H1 (cell line): ENCODE measurements at regions not wholly inside any gene's neighbourhood (a gene's known extent, or its start where the extent isn't known, plus 50 kb on each side); places are given as distances from the start of the nearest gene placed in this dataset.

ENCODE experiments used
- CTCF ChIA-PET: fragments of 300-600 bp; sonication (Branson Sonifier 250); formaldehyde crosslinking; loops from one replicate; lab custom pipeline; 2021; ENCODE audit not compliant: partially characterized antibody; lab: Charles Lee
- POLR2A ChIA-PET: fragments of 300-600 bp; sonication (Branson Sonifier 250); formaldehyde crosslinking; loops from one replicate; lab custom pipeline; 2021; ENCODE audit warnings: inconsistent platforms; ENCODE audit not compliant: partially characterized antibody; lab: Charles Lee
- DNase-seq, 2 experiments: peaks; one replicate each; pipeline versions ENCODE4 v3.0.0 to v3.0.0-alpha.2; 2010 to 2022; ENCODE audit warnings: low spot score in 2 of 2, low read depth in 1 of 2, mixed read lengths in 1 of 2
- FAIRE-seq: peaks from 2 replicates; lab custom pipeline; 2011; peaks lifted over from hg19 to GRCh38; lab: Jason Lieb, UNC
- H2AFZ ChIP-seq: 2 replicates; pipeline ENCODE4 v1.8.1; 2012; ENCODE audit warnings: low read length, inconsistent platforms
- H2AK5ac ChIP-seq: 2 replicates; pipeline ENCODE4 v1.6.1; 2013; ENCODE audit warnings: low read depth, low read length
- H2BK120ac ChIP-seq: replicated peaks from 2 replicates; pipeline ENCODE3; 2013; ENCODE audit warnings: low read depth, low read length, inconsistent platforms
- H2BK12ac ChIP-seq: 2 replicates; pipeline ENCODE4 v1.6.1; 2013; ENCODE audit warnings: low read depth, low read length
- H2BK15ac ChIP-seq: 2 replicates; pipeline ENCODE4 v1.6.1; 2013; ENCODE audit warnings: low read length
- H2BK20ac ChIP-seq: 2 replicates; pipeline ENCODE4 v1.6.1; 2013; ENCODE audit warnings: low read length
- H2BK5ac ChIP-seq: 2 replicates; pipeline ENCODE4 v1.6.1; 2013; ENCODE audit warnings: low read depth, low read length
- H3K14ac ChIP-seq: 2 replicates; pipeline ENCODE4 v1.6.1; 2013; ENCODE audit warnings: inconsistent platforms; ENCODE audit not compliant: insufficient read length
- H3K18ac ChIP-seq: 2 replicates; pipeline ENCODE4 v1.6.1; 2013; ENCODE audit warnings: low read length; ENCODE audit errors: extremely low read depth
- H3K23ac ChIP-seq: 2 replicates; pipeline ENCODE4 v1.6.1; 2013; ENCODE audit warnings: inconsistent platforms; ENCODE audit not compliant: insufficient read length
- H3K23me2 ChIP-seq: 2 replicates; pipeline ENCODE4 v1.6.1; 2013; ENCODE audit warnings: low read depth, low read length
- H3K27ac ChIP-seq: 2 replicates; pipeline ENCODE4 v1.6.1; 2011; ENCODE audit warnings: low read depth, low read length, inconsistent platforms
- H3K27me3 ChIP-seq, 4 experiments: replicated peaks in 1 of 4; 1 replicate in 1 of 4; 2 replicates in 3 of 4; pipeline versions ENCODE4 v1.6.1 to v1.8.1; 2011 to 2013; ENCODE audit warnings: low read length in 3 of 4, mild to moderate bottlenecking in 3 of 4, inconsistent platforms in 2 of 4, mixed read lengths in 2 of 4, moderate library complexity in 1 of 4; ENCODE audit not compliant: control insufficient read depth in 3 of 4, insufficient read depth in 3 of 4; ENCODE audit errors: extremely low read depth in 1 of 4
- H3K36me3 ChIP-seq, 4 experiments: 2 replicates each; pipeline versions ENCODE4 v1.6.1 to v1.8.1; 2011 to 2013; ENCODE audit warnings: mild to moderate bottlenecking in 4 of 4, low read length in 3 of 4, moderate library complexity in 2 of 4, control low read depth in 1 of 4, inconsistent platforms in 1 of 4; ENCODE audit not compliant: insufficient read depth in 4 of 4, control insufficient read depth in 2 of 4
- H3K4ac ChIP-seq: replicated peaks from 2 replicates; pipeline ENCODE3; 2013; ENCODE audit warnings: low read length, low read depth, mixed read lengths, inconsistent platforms; ENCODE audit not compliant: insufficient read length
- H3K4me1 ChIP-seq, 4 experiments: replicated peaks in 1 of 4; 1 replicate in 1 of 4; 2 replicates in 3 of 4; pipeline versions ENCODE4 v1.6.1 to v1.8.1; 2011 to 2013; ENCODE audit warnings: low read length in 3 of 4, inconsistent platforms in 2 of 4, mixed read lengths in 1 of 4; ENCODE audit not compliant: insufficient read depth in 4 of 4, control insufficient read depth in 3 of 4
- H3K4me2 ChIP-seq, 2 experiments: 2 replicates each; pipeline versions ENCODE4 v1.6.1 to v1.8.1; 2011 to 2013; ENCODE audit warnings: low read depth in 2 of 2, low read length in 2 of 2, control low read depth in 1 of 2, inconsistent platforms in 1 of 2, mild to moderate bottlenecking in 1 of 2; ENCODE audit not compliant: insufficient read depth in 1 of 2
- H3K4me3 ChIP-seq, 4 experiments: fragments of 200-600, 300-600 bp in 1 of 4; sonication (generic), shearing (Covaris generic), sonication (Bioruptor Twin) in 1 of 4; 2 replicates each; pipeline versions ENCODE4 v1.5.1 to v1.8.1; 2011 to 2016; ENCODE audit warnings: low read length in 4 of 4, low read depth in 3 of 4, control low read depth in 2 of 4, inconsistent platforms in 2 of 4, mild to moderate bottlenecking in 2 of 4, mixed read lengths in 1 of 4, moderate library complexity in 1 of 4; ENCODE audit not compliant: insufficient read depth in 2 of 4; ENCODE audit errors: extremely low read depth in 1 of 4
- H3K56ac ChIP-seq: replicated peaks from 2 replicates; pipeline ENCODE3; 2013; ENCODE audit warnings: low read depth, mild to moderate bottlenecking, mixed read lengths, low read length, inconsistent platforms; ENCODE audit not compliant: insufficient read length
- H3K79me1 ChIP-seq: 2 replicates; pipeline ENCODE4 v1.6.1; 2013; ENCODE audit warnings: low read depth, low read length, control low read depth
- H3K79me2 ChIP-seq, 2 experiments: 2 replicates each; pipeline versions ENCODE4 v1.6.1 to v1.8.1; 2012 to 2013; ENCODE audit warnings: low read length in 2 of 2, mild to moderate bottlenecking in 2 of 2, inconsistent platforms in 1 of 2; ENCODE audit not compliant: insufficient read depth in 2 of 2, control insufficient read depth in 1 of 2
- H3K9ac ChIP-seq, 4 experiments: replicated peaks in 1 of 4; 1 replicate in 1 of 4; 2 replicates in 3 of 4; pipeline versions ENCODE4 v1.6.1 to v1.8.1; 2011 to 2013; ENCODE audit warnings: low read depth in 3 of 4, low read length in 3 of 4, control low read depth in 2 of 4, mild to moderate bottlenecking in 2 of 4, moderate library complexity in 2 of 4, inconsistent platforms in 1 of 4; ENCODE audit errors: extremely low read depth in 1 of 4
- H3K9me3 ChIP-seq, 2 experiments: 2 replicates each; pipeline versions ENCODE4 v1.6.1 to v1.8.1; 2012 to 2013; ENCODE audit warnings: mild to moderate bottlenecking in 2 of 2, moderate library complexity in 2 of 2, control low read depth in 1 of 2, inconsistent platforms in 1 of 2, low read depth in 1 of 2, low read length in 1 of 2, mixed read lengths in 1 of 2; ENCODE audit not compliant: insufficient read depth in 2 of 2
- H4K20me1 ChIP-seq, 2 experiments: replicated peaks in 1 of 2; 2 replicates each; pipeline versions ENCODE3 to v1.8.1; 2011 to 2013; ENCODE audit warnings: inconsistent platforms in 2 of 2, low read length in 2 of 2, mild to moderate bottlenecking in 1 of 2; ENCODE audit not compliant: insufficient read depth in 2 of 2, control insufficient read depth in 1 of 2
- H4K5ac ChIP-seq: 2 replicates; pipeline ENCODE4 v1.6.1; 2013; ENCODE audit warnings: low read length, low read depth, mixed read lengths, inconsistent platforms; ENCODE audit not compliant: insufficient read length
- H4K8ac ChIP-seq: 2 replicates; pipeline ENCODE4 v1.8.0; 2013; ENCODE audit warnings: mild to moderate bottlenecking, moderate library complexity, low read length, inconsistent platforms; ENCODE audit not compliant: insufficient read depth; ENCODE audit errors: extremely low read depth
- H4K91ac ChIP-seq: replicated peaks from 2 replicates; pipeline ENCODE3; 2013; ENCODE audit warnings: low read length, mixed read lengths, inconsistent platforms; ENCODE audit not compliant: insufficient read length
- CBX8 ChIP-seq: fragments of 300-800, 300-1000 bp; sonication (generic); IDR thresholded peaks from 2 replicates; pipeline ENCODE4 v1.7.1; 2016; ENCODE audit warnings: low read depth, low read length, borderline replicate concordance
- CEBPB ChIP-seq: IDR thresholded peaks from 2 replicates; pipeline ENCODE4 v1.6.1; 2012; ENCODE audit warnings: low read depth, low read length
- CREB1 ChIP-seq: IDR thresholded peaks from 2 replicates; pipeline ENCODE4 v1.6.1; 2012; ENCODE audit warnings: inconsistent platforms
- EP300 ChIP-seq, 2 experiments: IDR thresholded peaks; 1 replicate in 1 of 2; 2 replicates in 1 of 2; pipeline ENCODE4 v1.6.1; 2011 to 2012; ENCODE audit warnings: low read depth in 2 of 2, low read length in 2 of 2, mild to moderate bottlenecking in 2 of 2, borderline replicate concordance in 1 of 2, inconsistent platforms in 1 of 2, moderate library complexity in 1 of 2
- GTF2F1 ChIP-seq: IDR thresholded peaks from 2 replicates; pipeline ENCODE4 v1.6.1; 2012; ENCODE audit warnings: low read depth, low read length, improper control_type of control experiment, borderline replicate concordance
- JUN ChIP-seq: IDR thresholded peaks from 2 replicates; pipeline ENCODE4 v1.6.1; 2011; ENCODE audit warnings: low read depth, mild to moderate bottlenecking, improper control_type of control experiment, low read length
- KDM1A ChIP-seq: fragments of 200-600, 300-600 bp; sonication (generic); IDR thresholded peaks from 2 replicates; pipeline ENCODE4 v1.7.1; 2016; ENCODE audit warnings: mild to moderate bottlenecking, low read length, borderline replicate concordance
- POLR2A ChIP-seq, 2 experiments: IDR thresholded peaks; 1 replicate in 1 of 2; 2 replicates in 1 of 2; pipeline ENCODE4 v1.6.1; 2011; ENCODE audit warnings: low read depth in 2 of 2, low read length in 2 of 2, mild to moderate bottlenecking in 2 of 2; ENCODE audit errors: control extremely low read depth in 1 of 2
- POU5F1 ChIP-seq: IDR thresholded peaks from 2 replicates; pipeline ENCODE4 v1.6.1; 2011; ENCODE audit warnings: low read depth, mild to moderate bottlenecking, low read length, moderate library complexity
- SP2 ChIP-seq: IDR thresholded peaks from 2 replicates; pipeline ENCODE4 v1.6.1; 2012; ENCODE audit warnings: mild to moderate bottlenecking, low read length, inconsistent platforms
- USF2 ChIP-seq: IDR thresholded peaks from 2 replicates; pipeline ENCODE4 v1.6.1; 2011; ENCODE audit warnings: low read length, improper control_type of control experiment
- WGBS, 2 experiments: shearing (Covaris generic) in 1 of 2; methylation state at CpG; one replicate each; pipeline versions ENCODE4 v1.1.6 to v1.1.7; 2013 to 2015; ENCODE audit warnings: low lambda C conversion rate in 2 of 2, mixed read lengths in 2 of 2, inconsistent platforms in 1 of 2, low coverage in 1 of 2, missing lambda C conversion rate in 1 of 2; ENCODE audit not compliant: insufficient replicate concordance in 2 of 2, insufficient coverage in 1 of 2, insufficient read length in 1 of 2; ENCODE audit errors: extremely low coverage in 1 of 2, missing lambda C conversion rate in 1 of 2; 5-methylcytosine and 5-hydroxymethylcytosine counted together
- TF ChIP-seq, protein P1 (sequence below): IDR thresholded peaks from 2 replicates; pipeline ENCODE4 v1.6.1; 2011; ENCODE audit warnings: low read depth, mild to moderate bottlenecking, low read length; ENCODE audit not compliant: insufficient read depth

DNA sequence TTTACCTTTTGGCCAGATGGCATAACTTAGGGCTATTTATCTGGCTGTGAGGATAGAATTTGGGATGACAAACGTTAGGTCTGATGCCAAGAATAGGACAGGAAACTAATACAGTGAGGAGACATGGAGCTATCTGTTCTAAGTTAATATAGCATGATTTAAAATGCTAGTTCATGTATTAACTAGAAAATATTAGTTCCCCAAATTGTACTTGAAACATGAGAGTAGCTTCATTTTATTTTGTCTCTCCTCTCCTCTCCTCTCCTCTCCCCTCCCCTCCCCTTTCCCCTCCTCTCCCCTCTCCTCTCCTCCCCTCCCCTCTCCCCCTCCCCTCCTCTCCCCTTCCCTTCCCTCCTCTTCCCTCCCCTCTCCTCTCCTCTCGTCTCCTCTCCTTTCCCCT, 101.1 kb upstream of the MYO16 start:
- no peak overlapping the region for H3K18ac ChIP-seq
- DNase-seq = no peak
- H3K4me3 ChIP-seq = no peak overlapping the region
- CTCF ChIA-PET = interaction anchor here (1.4 kb wide), 1 partner anchor 20 kb away, joined by 4 read pairs; no protein-coding TSS in a partner anchor
- no peak overlapping the region for H4K5ac ChIP-seq
- no peak overlapping the region for H3K4ac ChIP-seq
- no peak overlapping the region for H2AFZ ChIP-seq
- H2BK120ac ChIP-seq = no peak overlapping the region
- H2AK5ac ChIP-seq = no peak overlapping the region
- no peak overlapping the region for H2BK20ac ChIP-seq
- H3K4me1 ChIP-seq = no peaks in the 10 kb centered on the region
- no peak overlapping the region for H3K14ac ChIP-seq
- no peaks in the 10 kb centered on the region for H3K79me2 ChIP-seq
- H3K27ac ChIP-seq = no peak overlapping the region
- no peak overlapping the region for H2BK15ac ChIP-seq
- H3K9ac ChIP-seq = no peak overlapping the region
- no peak overlapping the region for H3K56ac ChIP-seq
- H3K79me1 ChIP-seq = no peaks in the 10 kb centered on the region
- no peaks in the 10 kb centered on the region for H3K36me3 ChIP-seq
- H2BK5ac ChIP-seq = no peak overlapping the region
- no peak overlapping the region for H4K8ac ChIP-seq
- H3K9me3 ChIP-seq = no peaks in the 10 kb centered on the region
- no peaks in the 10 kb centered on the region for H4K20me1 ChIP-seq
- no peak overlapping the region for H2BK12ac ChIP-seq
- no peak overlapping the region for H3K23ac ChIP-seq
- H3K27me3 ChIP-seq = no peaks in the 10 kb centered on the region
- TF ChIP-seq KDM1A (no peak), JUN (no peak), POLR2A (IDR thresholded peaks at IDR 0.05; ENCODE audit: control extremely low read depth in 1 of 2, low read depth in 2 of 2, low read length in 2 of 2) (no peak), USF2 (no peak), CEBPB (no peak), CBX8 (no peak), SP2 (no peak), EP300 (IDR thresholded peaks at IDR 0.05; ENCODE audit: borderline replicate concordance in 1 of 2, low read depth in 2 of 2, low read length in 2 of 2) (no peak), GTF2F1 (no peak), CREB1 (no peak), POU5F1 (no peak)
- TF ChIP-seq, protein P1, sequence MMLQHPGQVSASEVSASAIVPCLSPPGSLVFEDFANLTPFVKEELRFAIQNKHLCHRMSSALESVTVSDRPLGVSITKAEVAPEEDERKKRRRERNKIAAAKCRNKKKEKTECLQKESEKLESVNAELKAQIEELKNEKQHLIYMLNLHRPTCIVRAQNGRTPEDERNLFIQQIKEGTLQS = no peak
- 52 to 90% methylated on average over 1 to 2 of the region's 2 CpGs for WGBS, 2 experiments
- H3K4me2 ChIP-seq = no peak overlapping the region
- H4K91ac ChIP-seq = no peak overlapping the region
- FAIRE-seq = no peak
- 0 out of 2 replicates have a peak, but pooled peaks cover 2% of the 10 kb centered on the region for H3K23me2 ChIP-seq
- POLR2A ChIA-PET = interaction anchor here (0.5 kb wide), 1 partner anchor 298 kb away, joined by 3 read pairs; no protein-coding TSS in a partner anchor
